Stimulated activated naive B cell treated with anti-CD40 and anti-IgM and Interleukin-4, amounts not matched to agents 10 μg/mL and 1 μg/mL and 100 μg/mL, for 72 hours (primary cell): ENCODE measurements at regions not wholly inside any gene's neighbourhood (a gene's known extent, or its start where the extent isn't known, plus 50 kb on each side); places are given as distances from the start of the nearest gene placed in this dataset.

Experiments used
- ATAC-seq, 2 donors: fragments of 150-1000 bp; cut with Tn5 transposase; replicated peaks; 2 replicates each; pipeline ENCODE4 v1.10.0; 2021; ENCODE audit warnings: moderate library complexity in 1 of 2
- DNase-seq: peaks from one replicate; pipeline ENCODE4 v3.0.0; 2021
- H3K27ac Mint-ChIP-seq: one replicate; pipeline ENCODE4 v1.8.0; 2022; ENCODE audit warnings: mild to moderate bottlenecking, mixed read lengths
- H3K27me3 Mint-ChIP-seq, 2 donors: one replicate each; pipeline ENCODE4 v1.8.0; 2022; ENCODE audit warnings: mixed read lengths in 2 of 2
- H3K36me3 Mint-ChIP-seq, 2 donors: one replicate each; pipeline ENCODE4 v1.8.0; 2022; ENCODE audit warnings: mixed read lengths in 2 of 2, mild to moderate bottlenecking in 1 of 2
- H3K4me1 Mint-ChIP-seq, 2 donors: one replicate each; pipeline ENCODE4 v1.8.0; 2022; ENCODE audit warnings: mixed read lengths in 2 of 2, mild to moderate bottlenecking in 1 of 2
- H3K4me3 Mint-ChIP-seq, 2 donors: one replicate each; pipeline ENCODE4 v1.8.0; 2022; ENCODE audit warnings: mild to moderate bottlenecking in 2 of 2, mixed read lengths in 2 of 2, moderate library complexity in 1 of 2
- H3K9me3 Mint-ChIP-seq, 2 donors: one replicate each; pipeline ENCODE4 v1.8.0; 2022; ENCODE audit warnings: mixed read lengths in 2 of 2, mild to moderate bottlenecking in 1 of 2

GRCh38 chr1:238281418-238281817 lies 390.7 kb upstream of the ZP4 start:
- DNase-seq (no peak), ATAC-seq (no peak)
- H3K4me1 Mint-ChIP-seq = no peaks in the 10 kb centered on the region
- H3K36me3 Mint-ChIP-seq = no peaks in the 10 kb centered on the region
- no peak overlapping the region for H3K27ac Mint-ChIP-seq
- no peaks in the 10 kb centered on the region for H3K27me3 Mint-ChIP-seq
- H3K9me3 Mint-ChIP-seq = peaks cover 5 to 10% of the 10 kb centered on the region in 2 donors
- no peak overlapping the region for H3K4me3 Mint-ChIP-seq

GRCh38 chr1:238279694-238280380 lies 389.1 kb upstream of the ZP4 start:
- no peaks in the 10 kb centered on the region for H3K4me1 Mint-ChIP-seq
- no peak overlapping the region for H3K4me3 Mint-ChIP-seq
- H3K9me3 Mint-ChIP-seq = peaks cover 13 to 18% of the 10 kb centered on the region in 2 donors
- H3K27me3 Mint-ChIP-seq = no peaks in the 10 kb centered on the region
- no peak for ATAC-seq
- no peak overlapping the region for H3K27ac Mint-ChIP-seq
- no peak for DNase-seq
- H3K36me3 Mint-ChIP-seq = no peaks in the 10 kb centered on the region

- no peak overlapping the region for H3K4me3 Mint-ChIP-seq
- no peak for DNase-seq
- no peak for ATAC-seq
- H3K27me3 Mint-ChIP-seq = no peaks in the 10 kb centered on the region
- peaks cover 11 to 13% of the 10 kb centered on the region in 2 donors for H3K9me3 Mint-ChIP-seq
- no peaks in the 10 kb centered on the region for H3K4me1 Mint-ChIP-seq
- H3K27ac Mint-ChIP-seq = no peak overlapping the region
- H3K36me3 Mint-ChIP-seq = no peaks in the 10 kb centered on the region
These were observed 381.4 kb upstream of the ZP4 start for GRCh38 chr1:238272145-238272544.

GRCh38 chr1:238265866-238266265 lies 375.1 kb upstream of the ZP4 start:
- no peak for ATAC-seq
- no peaks in the 10 kb centered on the region for H3K4me1 Mint-ChIP-seq
- H3K36me3 Mint-ChIP-seq = no peaks in the 10 kb centered on the region
- no peaks in the 10 kb centered on the region for H3K27me3 Mint-ChIP-seq
- no peak for DNase-seq
- H3K9me3 Mint-ChIP-seq = peaks cover 0 to 3% of the 10 kb centered on the region in 2 donors
- H3K27ac Mint-ChIP-seq = no peak overlapping the region
- H3K4me3 Mint-ChIP-seq = no peak overlapping the region

GRCh38 chr1:238264951-238265350 lies 374.2 kb upstream of the ZP4 start:
- Mint-ChIP-seq H3K4me3 (no peak overlapping the region), H3K27ac (no peak overlapping the region), H3K4me1 (no peaks in the 10 kb centered on the region), H3K36me3 (no peaks in the 10 kb centered on the region), H3K27me3 (no peaks in the 10 kb centered on the region), H3K9me3 (peaks cover 0 to 5% of the 10 kb centered on the region in 2 donors)
- DNase-seq (no peak), ATAC-seq (no peak)

- Mint-ChIP-seq H3K27ac (no peak overlapping the region), H3K36me3 (no peaks in the 10 kb centered on the region), H3K9me3 (peaks cover 0 to 5% of the 10 kb centered on the region in 2 donors), H3K4me3 (no peak overlapping the region), H3K4me1 (no peaks in the 10 kb centered on the region), H3K27me3 (no peaks in the 10 kb centered on the region)
- DNase-seq (no peak), ATAC-seq (no peak)
These were observed 367.8 kb upstream of the ZP4 start for GRCh38 chr1:238258510-238258909.

- peaks cover 0 to 5% of the 10 kb centered on the region in 2 donors for H3K9me3 Mint-ChIP-seq
- H3K36me3 Mint-ChIP-seq = no peaks in the 10 kb centered on the region
- no peaks in the 10 kb centered on the region for H3K27me3 Mint-ChIP-seq
- ATAC-seq (no peak), DNase-seq (no peak)
- no peak overlapping the region for H3K4me3 Mint-ChIP-seq
- H3K27ac Mint-ChIP-seq = no peak overlapping the region
- H3K4me1 Mint-ChIP-seq = no peaks in the 10 kb centered on the region
These were observed 366.4 kb upstream of the ZP4 start for GRCh38 chr1:238257018-238257621.

- no peak overlapping the region for H3K4me3 Mint-ChIP-seq
- no peaks in the 10 kb centered on the region for H3K27me3 Mint-ChIP-seq
- H3K36me3 Mint-ChIP-seq = no peaks in the 10 kb centered on the region
- DNase-seq = no peak
- ATAC-seq = no peak
- no peaks in the 10 kb centered on the region for H3K9me3 Mint-ChIP-seq
- H3K4me1 Mint-ChIP-seq = no peaks in the 10 kb centered on the region
- no peak overlapping the region for H3K27ac Mint-ChIP-seq
These were observed 364.2 kb upstream of the ZP4 start for GRCh38 chr1:238254935-238255334.

- Mint-ChIP-seq H3K9me3 (no peaks in the 10 kb centered on the region), H3K27ac (peak overlapping the region; percentile 22), H3K36me3 (no peaks in the 10 kb centered on the region), H3K27me3 (no peaks in the 10 kb centered on the region), H3K4me3 (no peak overlapping the region), H3K4me1 (no peaks in the 10 kb centered on the region)
- ATAC-seq (peak; percentile 78 to 88), DNase-seq (peak; percentile 13)
These were observed 361.5 kb upstream of the ZP4 start for GRCh38 chr1:238252033-238252802.

GRCh38 chr1:238248356-238248755 lies 357.6 kb upstream of the ZP4 start:
- DNase-seq (no peak), ATAC-seq (no peak)
- H3K27me3 Mint-ChIP-seq = no peaks in the 10 kb centered on the region
- H3K9me3 Mint-ChIP-seq = no peaks in the 10 kb centered on the region
- no peak overlapping the region for H3K4me3 Mint-ChIP-seq
- H3K27ac Mint-ChIP-seq = no peak overlapping the region
- no peaks in the 10 kb centered on the region for H3K36me3 Mint-ChIP-seq
- no peaks in the 10 kb centered on the region for H3K4me1 Mint-ChIP-seq

- H3K4me1 Mint-ChIP-seq = no peaks in the 10 kb centered on the region
- H3K4me3 Mint-ChIP-seq = no peak overlapping the region
- no peaks in the 10 kb centered on the region for H3K27me3 Mint-ChIP-seq
- peaks cover 3 to 4% of the 10 kb centered on the region in 2 donors for H3K9me3 Mint-ChIP-seq
- no peak overlapping the region for H3K27ac Mint-ChIP-seq
- DNase-seq (no peak), ATAC-seq (no peak)
- no peaks in the 10 kb centered on the region for H3K36me3 Mint-ChIP-seq
These were observed 351.5 kb upstream of the ZP4 start for GRCh38 chr1:238242181-238242580.

- Mint-ChIP-seq H3K27me3 (no peaks in the 10 kb centered on the region), H3K36me3 (no peaks in the 10 kb centered on the region)
These were observed 350.9 kb upstream of the ZP4 start for GRCh38 chr1:238241607-238242006.

GRCh38 chr1:238239343-238239742 lies 348.6 kb upstream of the ZP4 start:
- no peaks in the 10 kb centered on the region for H3K27me3 Mint-ChIP-seq
- no peak overlapping the region for H3K27ac Mint-ChIP-seq
- ATAC-seq = no peak
- H3K9me3 Mint-ChIP-seq = peaks cover 3 to 4% of the 10 kb centered on the region in 2 donors
- H3K36me3 Mint-ChIP-seq = no peaks in the 10 kb centered on the region
- no peaks in the 10 kb centered on the region for H3K4me1 Mint-ChIP-seq
- no peak for DNase-seq
- no peak overlapping the region for H3K4me3 Mint-ChIP-seq

More at GRCh38 chr1:238241607-238242006, 350.9 kb upstream of the ZP4 start:
- no peaks in the 10 kb centered on the region for H3K4me1 Mint-ChIP-seq
- no peak overlapping the region for H3K4me3 Mint-ChIP-seq
- H3K9me3 Mint-ChIP-seq = peaks cover 3 to 4% of the 10 kb centered on the region in 2 donors
- no peak overlapping the region for H3K27ac Mint-ChIP-seq
- no peak for DNase-seq
- no peak for ATAC-seq

GRCh38 chr1:238233966-238234365 lies 343.2 kb upstream of the ZP4 start:
- Mint-ChIP-seq H3K27me3 (no peaks in the 10 kb centered on the region), H3K9me3 (peaks cover 3 to 4% of the 10 kb centered on the region in 2 donors), H3K27ac (no peak overlapping the region), H3K4me1 (no peaks in the 10 kb centered on the region), H3K4me3 (no peak overlapping the region), H3K36me3 (no peaks in the 10 kb centered on the region)
- DNase-seq = no peak
- no peak for ATAC-seq
